ENCODE measurements at regions not wholly inside any gene's neighbourhood (a gene's known extent, or its start where the extent isn't known, plus 50 kb on each side); places are given as distances from the start of the nearest gene placed in this dataset.

GRCh38 chr21:35633501-35633900, 426.8 kb downstream of the SETD4 start:
- DNase-seq (ENCODE audit: low spot score): no peak
- no peak for TF ChIP-seq CTCF (IDR thresholded peaks at IDR 0.05)
- ATAC-seq (ENCODE audit: low FRiP score): no peak

GRCh38 chr21:35632711-35633110, 427.6 kb downstream of the SETD4 start:
- DNase-seq (ENCODE audit: low spot score) (no peak), ATAC-seq (ENCODE audit: low FRiP score) (no peak)
- no peak for TF ChIP-seq CTCF (IDR thresholded peaks at IDR 0.05)

GRCh38 chr21:35628316-35628715, 432.0 kb downstream of the SETD4 start:
- ATAC-seq (ENCODE audit: low FRiP score): no peak
- no peak for DNase-seq (ENCODE audit: low spot score)
- TF ChIP-seq CTCF (IDR thresholded peaks at IDR 0.05): no peak

GRCh38 chr21:35627462-35627861, 432.9 kb downstream of the SETD4 start:
- TF ChIP-seq CTCF (IDR thresholded peaks at IDR 0.05): no peak
- DNase-seq (ENCODE audit: low spot score) (no peak), ATAC-seq (ENCODE audit: low FRiP score) (no peak)

GRCh38 chr21:35625576-35625975, 434.8 kb downstream of the SETD4 start:
- ATAC-seq (ENCODE audit: low FRiP score): no peak
- TF ChIP-seq CTCF (IDR thresholded peaks at IDR 0.05): no peak
- no peak for DNase-seq (ENCODE audit: low spot score)

GRCh38 chr21:35624901-35625300, 435.4 kb downstream of the SETD4 start:
- TF ChIP-seq CTCF (IDR thresholded peaks at IDR 0.05): no peak
- ATAC-seq (ENCODE audit: low FRiP score): no peak
- DNase-seq (ENCODE audit: low spot score): no peak

- no peak for DNase-seq (ENCODE audit: low spot score)
- TF ChIP-seq CTCF (IDR thresholded peaks at IDR 0.05): no peak
- no peak for ATAC-seq (ENCODE audit: low FRiP score)
These were observed 437.7 kb downstream of the SETD4 start for GRCh38 chr21:35622612-35623011.
